ENCODE measurements at regions not wholly inside any gene's neighbourhood (a gene's known extent, or its start where the extent isn't known, plus 50 kb on each side); places are given as distances from the start of the nearest gene placed in this dataset.

DNA sequence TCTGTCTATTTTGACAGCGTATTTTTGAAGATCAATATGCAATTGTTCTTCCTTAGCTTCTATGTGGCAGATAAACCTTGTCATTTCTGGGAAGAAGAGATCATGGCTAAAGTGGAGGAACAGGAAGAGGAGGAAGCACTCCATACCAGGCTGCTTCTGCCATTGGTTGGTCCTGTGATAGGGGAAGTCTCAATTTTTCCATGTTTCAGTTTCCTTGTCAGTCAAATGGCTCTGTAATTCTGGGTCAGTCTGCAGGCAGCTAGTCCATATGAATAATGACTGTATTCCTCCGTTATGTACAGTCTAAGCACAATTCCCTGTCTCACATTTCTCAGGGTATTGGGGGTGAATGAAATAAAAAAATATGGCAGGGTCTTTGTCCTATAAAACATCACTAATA lies 277.6 kb upstream of the CXCR4 start:
- H3K4me3 ChIP-seq: no peak overlapping the region
- H3K27me3 ChIP-seq: no peaks in the 10 kb centered on the region
- no peak overlapping the region for H3K27ac ChIP-seq
- H3K9me3 ChIP-seq: no peaks in the 10 kb centered on the region
- 91% methylated on average over 2 of the region's 2 CpGs for WGBS
- no peaks in the 10 kb centered on the region for H3K36me3 ChIP-seq
- TF ChIP-seq EP300 (IDR thresholded peaks at IDR 0.05) (no peak), POLR2AphosphoS5 (IDR thresholded peaks at IDR 0.05) (no peak), POLR2A (IDR thresholded peaks at IDR 0.05) (no peak)
- TF ChIP-seq, protein P1, sequence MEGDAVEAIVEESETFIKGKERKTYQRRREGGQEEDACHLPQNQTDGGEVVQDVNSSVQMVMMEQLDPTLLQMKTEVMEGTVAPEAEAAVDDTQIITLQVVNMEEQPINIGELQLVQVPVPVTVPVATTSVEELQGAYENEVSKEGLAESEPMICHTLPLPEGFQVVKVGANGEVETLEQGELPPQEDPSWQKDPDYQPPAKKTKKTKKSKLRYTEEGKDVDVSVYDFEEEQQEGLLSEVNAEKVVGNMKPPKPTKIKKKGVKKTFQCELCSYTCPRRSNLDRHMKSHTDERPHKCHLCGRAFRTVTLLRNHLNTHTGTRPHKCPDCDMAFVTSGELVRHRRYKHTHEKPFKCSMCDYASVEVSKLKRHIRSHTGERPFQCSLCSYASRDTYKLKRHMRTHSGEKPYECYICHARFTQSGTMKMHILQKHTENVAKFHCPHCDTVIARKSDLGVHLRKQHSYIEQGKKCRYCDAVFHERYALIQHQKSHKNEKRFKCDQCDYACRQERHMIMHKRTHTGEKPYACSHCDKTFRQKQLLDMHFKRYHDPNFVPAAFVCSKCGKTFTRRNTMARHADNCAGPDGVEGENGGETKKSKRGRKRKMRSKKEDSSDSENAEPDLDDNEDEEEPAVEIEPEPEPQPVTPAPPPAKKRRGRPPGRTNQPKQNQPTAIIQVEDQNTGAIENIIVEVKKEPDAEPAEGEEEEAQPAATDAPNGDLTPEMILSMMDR (IDR thresholded peaks at IDR 0.05): no peak
- no peak for DNase-seq (ENCODE audit: low spot score in 2 of 2)
- H3K4me1 ChIP-seq: peaks cover 10% of the 10 kb centered on the region

DNA sequence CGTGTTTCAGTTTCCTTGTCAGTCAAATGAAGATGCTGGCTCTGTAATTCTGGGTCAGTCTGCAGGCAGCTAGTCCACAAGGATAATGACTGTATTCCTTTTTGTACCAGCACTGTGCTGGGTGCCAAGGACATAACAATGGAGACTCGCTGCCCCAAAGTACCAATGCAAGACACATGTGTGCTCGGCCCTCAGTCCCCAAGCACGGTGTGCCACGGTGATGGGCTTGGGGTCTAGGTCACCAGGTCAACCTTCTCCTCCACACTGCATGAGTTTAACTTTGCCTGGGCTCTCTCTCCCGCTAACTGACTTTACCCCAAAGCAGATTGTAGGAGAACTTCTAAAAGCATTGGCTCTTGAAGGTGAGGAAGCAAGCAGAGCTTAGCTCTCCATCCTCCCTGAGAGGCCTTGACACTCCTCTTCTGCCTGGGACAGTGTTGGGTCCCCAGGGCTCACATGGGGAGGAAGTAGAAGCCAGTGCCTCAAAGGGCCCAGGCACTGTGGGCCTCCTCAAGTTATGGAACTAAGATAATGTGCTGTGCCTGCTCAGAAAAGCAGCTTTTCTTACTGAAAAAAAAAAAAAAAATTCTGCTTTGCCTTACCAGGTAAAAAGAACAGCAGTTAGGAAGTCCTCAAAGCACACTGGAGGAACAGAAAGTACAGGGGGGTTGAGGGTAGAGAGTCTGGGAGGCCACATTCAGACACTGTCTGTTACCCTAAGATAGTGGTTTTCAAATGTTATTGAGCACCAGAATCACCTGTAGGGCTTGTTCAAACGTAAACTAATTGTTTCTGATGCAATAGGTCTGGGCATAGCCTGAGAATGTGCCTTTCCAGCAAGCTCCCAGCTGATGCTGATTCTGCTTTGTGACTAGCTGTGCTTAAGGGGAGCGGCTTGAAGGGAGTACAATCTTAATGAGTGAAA lies 276.4 kb upstream of the CXCR4 start:
- H3K27me3 ChIP-seq: no peaks in the 10 kb centered on the region
- DNase-seq (ENCODE audit: low spot score in 2 of 2): no peak
- 84% methylated on average over 8 of the region's 8 CpGs for WGBS
- no peaks in the 10 kb centered on the region for H3K9me3 ChIP-seq
- H3K4me3 ChIP-seq: no peak overlapping the region
- H3K36me3 ChIP-seq: no peaks in the 10 kb centered on the region
- TF ChIP-seq EP300 (IDR thresholded peaks at IDR 0.05) (no peak), POLR2A (IDR thresholded peaks at IDR 0.05) (no peak)
- peaks cover 10% of the 10 kb centered on the region for H3K4me1 ChIP-seq
- H3K27ac ChIP-seq: no peak overlapping the region

DNA sequence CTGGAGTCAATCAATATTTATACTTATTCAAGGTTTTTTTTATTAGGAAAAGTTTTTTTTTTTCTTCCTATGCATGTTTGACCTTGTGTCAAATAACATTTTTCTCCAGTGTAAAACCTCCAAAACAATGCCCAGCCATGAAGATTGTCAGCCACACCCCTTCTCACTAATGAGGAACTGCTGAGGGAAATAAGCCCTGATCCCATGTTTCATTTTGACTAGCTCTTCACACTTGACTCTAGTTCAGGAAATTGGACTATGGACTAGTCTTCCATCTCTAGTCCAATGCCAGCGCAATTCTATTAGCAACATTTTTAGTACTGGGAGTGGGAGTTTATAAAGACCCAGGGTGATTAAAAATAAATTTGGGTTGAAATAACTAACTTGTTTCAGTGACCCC lies 275.6 kb upstream of the CXCR4 start:
- TF ChIP-seq POLR2A (IDR thresholded peaks at IDR 0.05): no peak
- TF ChIP-seq, protein P1 (IDR thresholded peaks at IDR 0.05): no peak
- TF ChIP-seq EP300 (IDR thresholded peaks at IDR 0.05): no peak
- TF ChIP-seq POLR2AphosphoS5 (IDR thresholded peaks at IDR 0.05): no peak
- no peak for DNase-seq (ENCODE audit: low spot score in 2 of 2)
- Histone ChIP-seq H3K4me1 (peaks cover 10% of the 10 kb centered on the region), H3K36me3 (no peaks in the 10 kb centered on the region), H3K4me3 (no peak overlapping the region), H3K9me3 (no peaks in the 10 kb centered on the region), H3K27ac (no peak overlapping the region), H3K27me3 (no peaks in the 10 kb centered on the region)
- 72% methylated on average over 1 of the region's 1 CpG for WGBS

DNA sequence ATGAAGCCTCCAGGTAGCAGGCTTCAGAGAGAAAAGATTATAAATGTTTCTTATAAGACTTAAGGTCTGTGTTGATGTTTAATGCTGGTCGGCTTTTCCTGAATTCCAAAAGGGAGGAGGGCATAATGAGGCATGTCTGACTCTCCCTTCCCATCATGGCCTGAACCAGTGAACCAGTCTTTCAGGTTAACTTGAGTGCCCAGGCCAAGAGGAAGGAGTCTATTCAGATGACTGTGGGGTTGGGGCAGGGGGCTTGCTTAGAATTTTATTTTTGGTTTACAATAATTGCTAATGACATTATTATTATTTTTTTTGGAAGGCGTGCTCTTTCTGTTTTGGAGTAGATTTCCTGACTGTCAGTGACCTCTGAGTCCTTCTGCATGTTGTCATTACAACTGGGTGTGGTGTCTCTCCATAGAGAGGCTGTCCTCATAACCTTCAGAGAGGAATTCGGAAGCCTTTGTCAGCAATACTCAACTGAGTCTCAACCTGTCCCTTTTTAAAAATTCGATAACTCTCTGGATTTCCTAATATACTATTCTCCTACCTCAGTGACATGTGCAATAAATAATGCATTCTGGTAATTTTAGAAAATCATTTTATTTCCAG lies 275.1 kb upstream of the CXCR4 start:
- Histone ChIP-seq H3K4me1 (peaks cover 10% of the 10 kb centered on the region), H3K27me3 (no peaks in the 10 kb centered on the region), H3K4me3 (no peak overlapping the region), H3K9me3 (no peaks in the 10 kb centered on the region), H3K27ac (no peak overlapping the region), H3K36me3 (no peaks in the 10 kb centered on the region)
- no peak for TF ChIP-seq EP300 (IDR thresholded peaks at IDR 0.05)
- no peak for TF ChIP-seq POLR2AphosphoS5 (IDR thresholded peaks at IDR 0.05)
- TF ChIP-seq, protein P1 (IDR thresholded peaks at IDR 0.05): no peak
- TF ChIP-seq POLR2A (IDR thresholded peaks at IDR 0.05): no peak
- 58% methylated on average over 4 of the region's 4 CpGs for WGBS
- no peak for DNase-seq (ENCODE audit: low spot score in 2 of 2)

DNA sequence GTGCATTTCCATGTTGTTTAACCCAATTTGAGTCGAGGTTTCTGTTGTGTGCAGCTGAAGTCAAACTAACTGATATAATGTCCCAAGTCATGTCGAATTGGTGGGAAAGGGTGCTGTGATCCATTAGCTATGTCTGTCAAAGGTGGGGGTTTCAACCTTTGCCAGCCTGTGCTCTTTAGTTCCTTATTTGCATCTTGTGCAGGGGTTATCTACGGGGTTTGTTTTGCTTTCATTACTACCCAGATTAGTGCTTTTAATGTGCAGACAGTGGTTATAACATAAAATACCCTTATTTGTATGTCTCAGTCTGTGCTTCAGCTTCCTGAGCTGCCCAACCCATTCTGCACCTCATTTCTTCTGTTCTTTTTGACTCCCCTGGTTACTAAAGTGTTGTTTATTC lies 271.9 kb upstream of the CXCR4 start:
- TF ChIP-seq POLR2AphosphoS5 (IDR thresholded peaks at IDR 0.05) (no peak), EP300 (IDR thresholded peaks at IDR 0.05) (no peak), POLR2A (IDR thresholded peaks at IDR 0.05) (no peak)
- TF ChIP-seq, protein P1 (IDR thresholded peaks at IDR 0.05): no peak
- Histone ChIP-seq H3K36me3 (no peaks in the 10 kb centered on the region), H3K27me3 (no peaks in the 10 kb centered on the region), H3K27ac (no peak overlapping the region), H3K9me3 (no peaks in the 10 kb centered on the region), H3K4me1 (peaks cover 10% of the 10 kb centered on the region), H3K4me3 (no peak overlapping the region)
- 78% methylated on average over 3 of the region's 3 CpGs for WGBS
- no peak for DNase-seq (ENCODE audit: low spot score in 2 of 2)
